Type B pancreatic cell (in vitro differentiated cells): ENCODE measurements at regions not wholly inside any gene's neighbourhood (a gene's known extent, or its start where the extent isn't known, plus 50 kb on each side); places are given as distances from the start of the nearest gene placed in this dataset.

Experiments
- DNase-seq: peaks from one replicate; pipeline ENCODE4 v3.0.0; 2021; ENCODE audit warnings: mixed read lengths; ENCODE audit not compliant: unreplicated experiment; ENCODE audit errors: extremely low spot score
- H3K27ac Mint-ChIP-seq: 2 replicates; pipeline ENCODE4 v1.8.0; 2021; ENCODE audit warnings: mild to moderate bottlenecking, mixed read lengths
- H3K27me3 Mint-ChIP-seq: 2 replicates; pipeline ENCODE4 v1.8.0; 2021; ENCODE audit warnings: mixed read lengths
- H3K36me3 Mint-ChIP-seq: 2 replicates; pipeline ENCODE4 v1.8.0; 2021; ENCODE audit warnings: mixed read lengths
- H3K4me1 Mint-ChIP-seq: one replicate; pipeline ENCODE4 v1.8.0; 2021; ENCODE audit warnings: mixed read lengths; ENCODE audit not compliant: unreplicated experiment
- H3K4me3 Mint-ChIP-seq: 2 replicates; pipeline ENCODE4 v1.8.0; 2021; ENCODE audit warnings: mild to moderate bottlenecking, mixed read lengths
- H3K9me3 Mint-ChIP-seq: 2 replicates; pipeline ENCODE4 v1.8.0; 2021; ENCODE audit warnings: mixed read lengths
- TF ChIP-seq, protein P1 (sequence below): fragments of 200-600 bp; sonication (generic); conservative IDR thresholded peaks from 2 replicates; pipeline ENCODE4 v1.5.0; 2021; ENCODE audit warnings: antibody characterized with exemption, mild to moderate bottlenecking

DNA sequence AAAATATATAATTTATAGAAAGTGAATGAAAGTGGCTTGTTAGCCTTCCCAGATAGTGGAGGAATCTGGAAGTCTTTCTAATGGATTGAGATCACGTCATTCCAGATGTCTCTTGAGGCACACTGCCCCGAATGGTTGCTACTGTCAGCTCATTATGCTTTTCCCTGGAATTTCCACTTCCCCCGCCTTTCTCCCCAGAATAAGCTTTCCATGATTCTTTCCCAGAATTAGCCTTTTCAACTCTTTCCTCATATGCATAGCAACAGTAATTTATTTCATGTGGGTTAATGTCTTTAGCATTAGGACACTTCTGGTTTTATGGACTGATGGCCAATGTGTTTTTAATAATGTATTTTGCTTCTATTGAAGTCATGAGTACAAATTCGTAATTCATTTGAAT is 81.5 kb downstream of the PALM2AKAP2 start:
- Mint-ChIP-seq H3K9me3 (no peaks in the 10 kb centered on the region), H3K4me3 (no peak overlapping the region), H3K27me3 (no peaks in the 10 kb centered on the region), H3K27ac (no peak overlapping the region), H3K4me1 (peaks cover 14% of the 10 kb centered on the region), H3K36me3 (no peaks in the 10 kb centered on the region)
- DNase-seq: no peak
- TF ChIP-seq, protein P1, sequence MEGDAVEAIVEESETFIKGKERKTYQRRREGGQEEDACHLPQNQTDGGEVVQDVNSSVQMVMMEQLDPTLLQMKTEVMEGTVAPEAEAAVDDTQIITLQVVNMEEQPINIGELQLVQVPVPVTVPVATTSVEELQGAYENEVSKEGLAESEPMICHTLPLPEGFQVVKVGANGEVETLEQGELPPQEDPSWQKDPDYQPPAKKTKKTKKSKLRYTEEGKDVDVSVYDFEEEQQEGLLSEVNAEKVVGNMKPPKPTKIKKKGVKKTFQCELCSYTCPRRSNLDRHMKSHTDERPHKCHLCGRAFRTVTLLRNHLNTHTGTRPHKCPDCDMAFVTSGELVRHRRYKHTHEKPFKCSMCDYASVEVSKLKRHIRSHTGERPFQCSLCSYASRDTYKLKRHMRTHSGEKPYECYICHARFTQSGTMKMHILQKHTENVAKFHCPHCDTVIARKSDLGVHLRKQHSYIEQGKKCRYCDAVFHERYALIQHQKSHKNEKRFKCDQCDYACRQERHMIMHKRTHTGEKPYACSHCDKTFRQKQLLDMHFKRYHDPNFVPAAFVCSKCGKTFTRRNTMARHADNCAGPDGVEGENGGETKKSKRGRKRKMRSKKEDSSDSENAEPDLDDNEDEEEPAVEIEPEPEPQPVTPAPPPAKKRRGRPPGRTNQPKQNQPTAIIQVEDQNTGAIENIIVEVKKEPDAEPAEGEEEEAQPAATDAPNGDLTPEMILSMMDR: no peak

- no peaks in the 10 kb centered on the region for H3K9me3 Mint-ChIP-seq
- H3K27me3 Mint-ChIP-seq: no peaks in the 10 kb centered on the region
- H3K36me3 Mint-ChIP-seq: no peaks in the 10 kb centered on the region
- TF ChIP-seq, protein P1: no peak
- H3K4me3 Mint-ChIP-seq: no peak overlapping the region
- DNase-seq: no peak
- no peak overlapping the region for H3K27ac Mint-ChIP-seq
- peaks cover 12% of the 10 kb centered on the region for H3K4me1 Mint-ChIP-seq
Observed at GRCh38 chr9:109861918-109862317, 81.9 kb downstream of the PALM2AKAP2 start.

DNA sequence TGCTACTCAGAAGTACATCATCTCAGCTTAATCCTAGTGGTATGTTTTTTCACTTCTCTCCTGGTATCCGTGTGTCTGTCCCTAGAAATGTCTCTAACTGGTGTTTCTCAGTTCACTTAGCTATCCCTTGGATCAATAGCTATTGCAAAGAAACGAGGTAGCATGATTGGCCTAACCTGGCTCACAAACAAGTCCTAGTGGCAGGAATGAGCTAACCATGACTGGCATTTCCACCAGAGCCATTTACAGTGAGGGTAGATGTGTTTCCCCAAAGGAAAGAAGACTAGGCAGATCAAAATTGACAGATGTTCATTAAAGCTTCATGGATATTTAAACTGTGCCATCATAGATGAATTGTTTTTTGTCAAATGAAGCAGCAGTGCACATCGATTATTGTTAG is 82.5 kb downstream of the PALM2AKAP2 start:
- Mint-ChIP-seq H3K27ac (no peak overlapping the region), H3K9me3 (no peaks in the 10 kb centered on the region), H3K36me3 (no peaks in the 10 kb centered on the region), H3K27me3 (no peaks in the 10 kb centered on the region), H3K4me1 (peaks cover 9% of the 10 kb centered on the region), H3K4me3 (no peak overlapping the region)
- TF ChIP-seq, protein P1: no peak
- no peak for DNase-seq

DNA sequence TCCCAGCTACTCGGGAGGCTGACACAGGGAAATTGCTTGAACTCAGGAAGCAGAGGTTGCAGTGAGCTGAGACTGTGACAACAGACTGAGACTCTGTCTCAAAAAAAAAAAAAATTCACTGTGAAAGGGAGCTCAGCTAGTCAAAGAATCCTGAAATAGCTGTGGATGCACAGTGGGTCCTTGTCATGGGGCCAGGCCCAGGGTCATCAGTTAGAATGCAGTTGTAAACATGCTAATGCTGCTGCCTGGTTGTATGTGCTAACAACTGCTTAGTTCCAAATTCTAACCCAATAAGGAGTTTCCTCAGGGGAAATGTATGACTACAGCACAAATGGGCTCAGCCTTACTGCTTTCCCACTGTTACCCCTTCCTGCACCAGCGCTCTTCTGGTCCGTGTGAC is 84.0 kb downstream of the PALM2AKAP2 start:
- Mint-ChIP-seq H3K9me3 (no peaks in the 10 kb centered on the region), H3K27ac (no peak overlapping the region), H3K27me3 (peaks cover 3% of the 10 kb centered on the region), H3K4me3 (no peak overlapping the region), H3K36me3 (no peaks in the 10 kb centered on the region), H3K4me1 (peaks cover 18% of the 10 kb centered on the region)
- TF ChIP-seq, protein P1: no peak
- DNase-seq: no peak

GRCh38 chr9:109865521-109865920 is 85.5 kb downstream of the PALM2AKAP2 start:
- Mint-ChIP-seq H3K27ac (no peak overlapping the region), H3K36me3 (no peaks in the 10 kb centered on the region)
- TF ChIP-seq, protein P1: no peak

DNA sequence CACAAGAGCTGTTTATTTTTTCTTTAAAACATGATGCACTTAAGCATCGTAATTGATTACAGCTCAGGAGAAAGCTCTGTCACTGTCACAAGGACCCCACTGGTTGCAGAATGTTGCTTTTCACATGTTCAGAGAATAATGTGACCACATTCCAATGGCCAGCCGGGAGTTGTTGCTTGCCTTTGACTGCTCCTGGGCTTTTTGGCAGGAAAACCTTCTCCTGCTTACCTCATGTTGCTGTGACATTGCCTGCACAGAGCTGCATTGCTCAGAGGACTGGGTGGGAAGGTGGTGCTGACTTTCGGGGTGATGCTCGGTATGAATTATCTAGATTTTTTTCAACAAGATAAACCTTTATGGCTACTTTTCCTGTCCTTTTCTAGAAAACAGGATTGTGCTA is 88.2 kb downstream of the PALM2AKAP2 start:
- H3K27me3 Mint-ChIP-seq: peaks cover 3% of the 10 kb centered on the region
- TF ChIP-seq, protein P1: no peak
- H3K4me3 Mint-ChIP-seq: no peak overlapping the region
- no peak for DNase-seq
- H3K36me3 Mint-ChIP-seq: no peaks in the 10 kb centered on the region
- H3K27ac Mint-ChIP-seq: no peak overlapping the region
- H3K4me1 Mint-ChIP-seq: peaks cover 14% of the 10 kb centered on the region
- H3K9me3 Mint-ChIP-seq: no peaks in the 10 kb centered on the region

More at GRCh38 chr9:109865521-109865920, 85.5 kb downstream of the PALM2AKAP2 start:
- H3K27me3 Mint-ChIP-seq: peaks cover 3% of the 10 kb centered on the region
- no peaks in the 10 kb centered on the region for H3K9me3 Mint-ChIP-seq
- peaks cover 16% of the 10 kb centered on the region for H3K4me1 Mint-ChIP-seq
- DNase-seq: no peak
- H3K4me3 Mint-ChIP-seq: no peak overlapping the region
